ENCODE measurements at regions not wholly inside any gene's neighbourhood (a gene's known extent, or its start where the extent isn't known, plus 50 kb on each side); places are given as distances from the start of the nearest gene placed in this dataset.

DNA sequence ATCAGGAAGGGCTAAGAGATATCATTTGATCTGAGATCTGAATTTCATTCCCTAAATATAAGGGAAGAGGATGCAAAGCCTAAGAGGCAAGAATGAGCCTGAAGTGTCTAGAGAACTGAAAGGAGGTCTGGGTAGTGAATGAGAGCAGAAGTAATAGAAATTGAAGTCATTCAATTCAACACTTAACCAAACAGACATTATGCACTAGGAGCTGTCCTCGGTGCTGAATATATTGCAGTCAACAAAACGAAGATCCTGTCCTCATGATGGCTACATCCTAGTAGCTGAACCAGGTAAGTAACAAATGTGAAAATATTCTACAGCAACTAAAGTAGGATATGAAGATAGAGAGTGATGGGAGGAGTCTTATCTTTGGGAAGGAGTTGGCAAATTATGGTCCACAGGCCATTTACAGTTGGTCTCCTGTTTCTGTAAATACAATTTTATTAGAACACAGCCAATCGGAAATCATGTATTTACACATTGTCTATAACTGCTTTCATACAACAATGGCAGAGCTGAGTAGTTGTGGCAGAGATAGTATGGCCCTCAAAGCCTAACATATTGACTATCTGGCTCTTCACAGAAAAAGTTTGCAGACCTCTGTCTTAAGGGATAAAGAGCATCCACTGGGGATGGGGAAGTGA lies 192.9 kb upstream of the CADPS start:
- intact Hi-C loops (cut with DNase I) = no loop called here
- DNase-seq = no peak
- Histone ChIP-seq H3K4me3 (no peak overlapping the region), H3K36me3 (no peaks in the 10 kb centered on the region), H3K9me3 (no peaks in the 10 kb centered on the region), H3K27me3 (no peaks in the 10 kb centered on the region), H3K4me1 (no peaks in the 10 kb centered on the region), H3K27ac (no peak overlapping the region)
- TF ChIP-seq, protein P1, sequence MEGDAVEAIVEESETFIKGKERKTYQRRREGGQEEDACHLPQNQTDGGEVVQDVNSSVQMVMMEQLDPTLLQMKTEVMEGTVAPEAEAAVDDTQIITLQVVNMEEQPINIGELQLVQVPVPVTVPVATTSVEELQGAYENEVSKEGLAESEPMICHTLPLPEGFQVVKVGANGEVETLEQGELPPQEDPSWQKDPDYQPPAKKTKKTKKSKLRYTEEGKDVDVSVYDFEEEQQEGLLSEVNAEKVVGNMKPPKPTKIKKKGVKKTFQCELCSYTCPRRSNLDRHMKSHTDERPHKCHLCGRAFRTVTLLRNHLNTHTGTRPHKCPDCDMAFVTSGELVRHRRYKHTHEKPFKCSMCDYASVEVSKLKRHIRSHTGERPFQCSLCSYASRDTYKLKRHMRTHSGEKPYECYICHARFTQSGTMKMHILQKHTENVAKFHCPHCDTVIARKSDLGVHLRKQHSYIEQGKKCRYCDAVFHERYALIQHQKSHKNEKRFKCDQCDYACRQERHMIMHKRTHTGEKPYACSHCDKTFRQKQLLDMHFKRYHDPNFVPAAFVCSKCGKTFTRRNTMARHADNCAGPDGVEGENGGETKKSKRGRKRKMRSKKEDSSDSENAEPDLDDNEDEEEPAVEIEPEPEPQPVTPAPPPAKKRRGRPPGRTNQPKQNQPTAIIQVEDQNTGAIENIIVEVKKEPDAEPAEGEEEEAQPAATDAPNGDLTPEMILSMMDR (IDR thresholded peaks at IDR 0.05) = no peak
- peak; percentile 26 for ATAC-seq

DNA sequence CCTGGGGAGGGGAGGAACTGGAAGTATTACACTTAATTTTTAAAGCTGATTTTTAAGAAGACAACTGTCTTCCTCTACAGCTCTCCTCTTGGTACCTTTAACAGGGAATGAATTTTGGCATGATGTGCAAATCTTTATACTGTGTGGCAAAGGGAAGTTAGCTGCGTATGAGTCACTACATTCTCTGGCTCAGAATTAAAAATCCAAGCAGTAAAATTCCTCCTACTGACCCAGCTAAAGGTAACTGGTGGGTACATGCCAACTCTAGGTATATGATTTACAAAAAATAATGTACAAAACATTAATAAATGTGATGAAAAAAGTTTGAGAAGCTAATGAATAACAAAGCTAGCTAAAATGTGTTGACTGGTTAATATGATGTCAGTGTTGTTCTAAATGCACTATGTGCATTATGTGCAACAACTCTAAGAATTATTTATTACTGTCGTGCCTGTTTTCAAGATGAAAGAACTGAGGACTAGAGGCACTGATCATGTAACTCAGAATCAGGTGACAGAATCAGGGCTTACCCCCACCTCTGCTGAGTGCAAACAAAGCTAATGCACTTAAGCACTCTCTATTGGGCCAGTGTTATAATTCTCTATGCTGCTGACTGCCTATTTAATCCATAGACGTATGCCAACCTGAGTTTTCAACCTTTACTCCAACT lies 194.7 kb upstream of the CADPS start:
- intact Hi-C loops (cut with DNase I) = no loop called here
- TF ChIP-seq, protein P1 (IDR thresholded peaks at IDR 0.05) = no peak
- no peaks in the 10 kb centered on the region for H3K27me3 ChIP-seq
- no peak for DNase-seq
- ATAC-seq = no peak
- H3K4me3 ChIP-seq = no peak overlapping the region
- H3K36me3 ChIP-seq = no peaks in the 10 kb centered on the region
- no peaks in the 10 kb centered on the region for H3K4me1 ChIP-seq
- no peak overlapping the region for H3K27ac ChIP-seq
- no peaks in the 10 kb centered on the region for H3K9me3 ChIP-seq

DNA sequence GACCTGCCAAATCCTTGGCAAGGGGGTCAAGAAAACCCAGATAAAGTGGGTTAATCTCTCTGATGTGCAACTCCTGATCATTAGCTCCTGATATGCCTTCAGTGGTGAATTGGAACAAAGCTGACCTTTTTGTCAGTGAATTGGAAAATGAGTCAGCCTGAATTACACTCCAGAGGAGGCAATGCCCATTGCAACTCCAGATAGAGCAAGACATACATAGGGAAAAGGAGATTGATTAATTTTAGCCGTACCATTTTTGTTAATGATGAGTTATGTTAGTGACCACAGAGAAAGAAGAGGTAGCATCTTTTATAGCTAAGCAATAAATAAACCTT lies 195.2 kb upstream of the CADPS start:
- Histone ChIP-seq H3K27me3 (no peaks in the 10 kb centered on the region), H3K36me3 (no peaks in the 10 kb centered on the region), H3K9me3 (no peaks in the 10 kb centered on the region), H3K4me3 (no peak overlapping the region), H3K27ac (no peak overlapping the region), H3K4me1 (no peaks in the 10 kb centered on the region)
- intact Hi-C loops (cut with DNase I) = no loop called here
- TF ChIP-seq, protein P1 (IDR thresholded peaks at IDR 0.05) = no peak
- no peak for DNase-seq
- no peak for ATAC-seq

DNA sequence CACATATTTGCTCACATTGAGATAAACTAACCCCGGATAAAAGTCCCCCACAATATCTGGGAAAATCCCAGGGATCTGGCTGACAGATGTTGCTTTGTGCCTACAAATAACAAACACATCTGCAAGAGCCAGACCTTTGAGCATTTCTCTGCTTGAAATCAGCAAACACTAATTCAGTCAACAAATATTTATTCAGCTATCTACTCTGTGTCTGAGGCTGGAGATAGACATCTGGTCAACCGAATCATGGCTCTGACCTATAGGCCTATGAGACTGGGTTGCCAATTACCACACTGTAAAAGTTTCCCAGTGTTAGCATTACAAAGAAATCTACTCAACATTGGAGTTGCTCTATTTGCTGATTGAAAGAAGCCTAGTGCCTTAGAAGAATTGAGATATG lies 201.1 kb upstream of the CADPS start:
- TF ChIP-seq, protein P1 (IDR thresholded peaks at IDR 0.05) = no peak
- DNase-seq (no peak), ATAC-seq (no peak)
- no peak overlapping the region for H3K4me3 ChIP-seq
- H3K36me3 ChIP-seq = no peaks in the 10 kb centered on the region
- H3K4me1 ChIP-seq = no peaks in the 10 kb centered on the region
- no peak overlapping the region for H3K27ac ChIP-seq
- no peaks in the 10 kb centered on the region for H3K9me3 ChIP-seq
- intact Hi-C loops (cut with DNase I) = no loop called here
- H3K27me3 ChIP-seq = no peaks in the 10 kb centered on the region

DNA sequence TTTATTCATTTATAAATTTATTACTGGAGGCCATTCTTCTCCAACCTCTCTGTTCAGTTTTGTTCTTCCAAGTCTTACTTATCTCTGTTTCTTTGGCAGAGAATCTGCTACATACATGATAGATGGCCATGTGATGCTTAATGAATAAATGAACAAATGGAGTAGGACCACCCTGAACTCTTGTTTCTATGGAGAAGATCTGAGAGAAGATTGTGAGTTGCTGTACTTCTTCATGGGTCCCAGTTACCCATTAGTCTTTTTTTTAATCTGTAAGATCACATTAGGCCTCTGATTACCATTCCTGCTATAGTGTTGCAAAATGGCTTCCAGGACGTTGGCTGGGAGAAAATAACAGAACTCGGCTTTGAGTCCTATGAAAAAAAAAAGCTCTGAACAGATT lies 191.9 kb upstream of the SYNPR start:
- TF ChIP-seq, protein P1 (IDR thresholded peaks at IDR 0.05) = no peak
- no peaks in the 10 kb centered on the region for H3K36me3 ChIP-seq
- DNase-seq (no peak), ATAC-seq (no peak)
- H3K4me3 ChIP-seq = no peak overlapping the region
- intact Hi-C loops (cut with DNase I) = no loop called here
- no peaks in the 10 kb centered on the region for H3K27me3 ChIP-seq
- no peaks in the 10 kb centered on the region for H3K4me1 ChIP-seq
- H3K9me3 ChIP-seq = no peaks in the 10 kb centered on the region
- no peak overlapping the region for H3K27ac ChIP-seq
